Activated effector memory CD4-positive, alpha-beta T cell treated with Interleukin-2 at 50 U/mL for 16 hours (primary cell): ENCODE measurements at regions not wholly inside any gene's neighbourhood (a gene's known extent, or its start where the extent isn't known, plus 50 kb on each side); places are given as distances from the start of the nearest gene placed in this dataset.
"Not testable (repeated sequence)": the region's sequence is repeated elsewhere in the genome, so short reads cannot be mapped to it uniquely, and the experiment has no call there.

Source experiments
- DNase-seq: peaks from one replicate; pipeline ENCODE4 v3.0.0-alpha.2; 2020

DNA sequence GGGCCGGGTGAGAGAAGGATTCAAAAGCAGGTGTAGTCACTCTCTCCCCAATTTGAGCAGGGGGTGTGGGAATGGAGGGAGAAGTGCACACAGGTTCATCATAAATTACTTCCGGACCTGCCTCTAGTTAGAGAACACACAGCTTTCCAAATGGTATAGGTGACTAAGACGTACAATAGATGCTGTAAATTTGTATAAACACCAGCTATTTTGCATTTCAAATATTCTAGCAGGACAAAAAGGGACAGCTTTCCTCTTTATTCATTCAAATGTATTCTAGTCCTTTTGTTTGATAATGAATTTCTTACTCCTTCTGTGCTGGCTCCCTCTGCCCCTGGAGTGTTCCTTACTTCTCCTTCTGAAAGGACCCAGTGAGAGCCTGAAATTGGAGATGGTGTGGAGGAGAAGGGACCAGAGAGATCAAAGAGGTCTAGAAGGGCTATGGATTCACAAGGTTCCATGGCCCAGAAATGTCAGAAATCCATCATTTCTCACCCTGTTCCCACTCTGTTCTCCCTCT lies 53.2 kb upstream of the SH3BP4 start:
- no peak for DNase-seq

GRCh38 chr2:234888442-234888841 lies 63.4 kb upstream of the SH3BP4 start:
- DNase-seq = not testable (repeated sequence)

DNA sequence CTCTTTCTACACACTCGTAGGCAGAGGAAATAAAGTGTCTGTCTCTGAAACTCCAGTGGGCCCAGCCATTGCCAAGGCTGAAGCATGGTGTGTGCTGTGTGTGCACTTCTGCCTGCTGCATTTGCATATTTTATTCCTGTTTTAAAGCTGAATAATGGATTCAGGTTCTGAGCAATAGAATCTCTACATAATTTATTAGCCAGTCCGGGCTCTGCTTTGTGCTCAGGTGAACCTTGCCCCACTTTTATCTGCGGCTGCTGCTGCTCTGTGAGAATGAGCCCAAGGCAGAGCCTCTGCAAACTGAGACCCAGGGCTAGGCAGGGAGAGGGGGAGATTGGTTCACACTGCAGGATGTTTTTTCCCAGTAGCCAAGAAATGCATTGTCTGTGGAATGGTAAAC lies 64.6 kb upstream of the SH3BP4 start:
- no peak for DNase-seq

- no peak for DNase-seq
Measured at GRCh38 chr2:234885886-234886285, 65.9 kb upstream of the SH3BP4 start.

DNA sequence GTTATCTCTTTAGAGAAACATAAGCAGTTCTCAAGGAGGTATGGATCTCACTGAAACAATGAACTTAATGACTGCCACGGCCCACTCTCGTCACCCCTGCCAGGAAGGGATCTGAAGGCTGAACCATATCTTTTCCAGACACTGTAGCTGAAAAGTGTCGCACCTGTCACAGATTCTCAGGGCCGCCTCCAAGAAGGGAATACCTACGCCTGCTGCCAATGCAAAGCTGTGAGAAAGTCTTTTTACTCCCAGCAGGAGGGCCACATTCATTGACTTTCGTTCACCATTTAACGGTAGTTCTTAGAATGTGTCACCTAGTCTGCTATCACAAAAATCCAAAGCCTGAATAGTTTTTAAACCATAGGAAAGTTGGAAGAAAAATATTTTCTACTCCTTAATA lies 66.7 kb upstream of the SH3BP4 start:
- DNase-seq = no peak

GRCh38 chr2:234884591-234884990 lies 67.2 kb upstream of the SH3BP4 start:
- DNase-seq = no peak

GRCh38 chr2:234881413-234882241 lies 70.2 kb upstream of the SH3BP4 start:
- DNase-seq = no peak

GRCh38 chr2:234880551-234881211 lies 71.1 kb upstream of the SH3BP4 start:
- no peak for DNase-seq

DNA sequence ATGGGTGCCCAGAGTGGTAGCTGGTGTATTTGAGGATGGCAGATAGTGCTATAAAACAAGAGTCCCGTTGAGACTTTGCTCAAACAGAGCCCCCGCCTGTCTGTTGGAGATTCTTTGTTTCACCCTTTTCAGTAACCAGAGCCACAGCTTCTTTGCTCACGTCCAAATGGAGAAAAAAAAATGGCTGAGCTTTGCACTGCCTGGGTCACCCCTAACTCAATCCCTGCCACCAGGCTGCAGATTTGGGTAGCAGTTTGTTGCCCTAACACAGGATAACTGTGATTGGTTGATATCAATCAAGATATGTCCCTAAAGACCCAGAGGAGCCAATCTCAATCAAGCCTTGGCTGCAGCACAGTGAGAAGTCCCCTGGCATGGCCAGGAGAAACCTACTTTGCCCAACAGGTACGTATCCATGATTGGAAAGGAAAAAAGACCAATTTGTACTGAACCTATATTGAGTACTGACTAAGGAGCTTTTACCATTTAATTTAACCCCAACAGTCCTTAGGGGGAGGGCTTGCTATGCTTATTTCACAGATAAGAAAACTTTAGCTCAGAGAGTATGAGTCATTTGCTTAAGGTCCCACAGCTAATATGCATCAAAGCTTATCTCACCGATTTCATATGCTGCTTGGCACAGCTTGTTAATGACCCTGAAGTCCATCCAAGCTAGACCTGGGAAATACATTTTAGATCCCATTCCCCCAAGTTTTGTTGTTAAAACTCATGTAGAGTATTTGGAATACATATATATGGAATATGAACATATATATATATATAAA lies 72.0 kb upstream of the SH3BP4 start:
- no peak for DNase-seq

GRCh38 chr2:234876621-234877020 lies 75.2 kb upstream of the SH3BP4 start:
- not testable (repeated sequence) for DNase-seq

DNA sequence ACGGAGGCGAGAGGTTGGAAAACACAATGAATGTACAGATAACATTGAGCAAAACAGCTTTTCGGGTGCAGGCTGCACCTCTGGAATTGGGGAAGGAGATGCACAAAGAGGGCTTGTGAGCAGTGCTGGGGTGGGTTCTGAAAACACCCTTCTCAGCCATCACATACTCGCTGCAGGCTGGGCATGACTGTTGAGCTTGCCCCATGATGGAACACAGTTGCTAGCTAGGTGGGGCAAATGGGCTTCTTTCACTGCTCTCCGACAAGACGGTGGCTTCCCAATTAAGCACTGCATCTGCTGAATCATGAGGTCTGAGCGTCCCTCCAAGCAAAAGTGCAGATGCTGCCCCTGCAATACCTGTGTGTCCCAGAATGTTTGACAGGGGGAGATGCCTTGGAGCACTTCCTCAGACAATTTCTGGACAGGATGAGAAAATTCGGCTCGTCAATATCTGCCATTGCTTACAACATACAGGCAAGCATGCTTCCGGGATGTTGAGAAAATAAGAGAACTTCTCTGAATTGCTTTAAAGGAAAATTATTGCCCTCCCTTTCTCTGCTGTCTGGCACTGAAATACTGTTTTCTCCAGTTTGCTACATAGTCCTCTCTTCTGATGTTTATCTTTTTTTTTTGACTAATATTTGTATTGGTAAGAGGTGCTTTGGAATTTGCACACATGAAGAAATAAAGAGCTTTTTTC lies 77.3 kb upstream of the SH3BP4 start:
- DNase-seq = no peak

GRCh38 chr2:234873828-234874173 lies 78.0 kb upstream of the SH3BP4 start:
- DNase-seq = no peak

GRCh38 chr2:234873103-234873827 lies 78.6 kb upstream of the SH3BP4 start:
- DNase-seq = no peak

GRCh38 chr2:234869969-234870368 lies 81.8 kb upstream of the SH3BP4 start:
- DNase-seq = no peak

DNA sequence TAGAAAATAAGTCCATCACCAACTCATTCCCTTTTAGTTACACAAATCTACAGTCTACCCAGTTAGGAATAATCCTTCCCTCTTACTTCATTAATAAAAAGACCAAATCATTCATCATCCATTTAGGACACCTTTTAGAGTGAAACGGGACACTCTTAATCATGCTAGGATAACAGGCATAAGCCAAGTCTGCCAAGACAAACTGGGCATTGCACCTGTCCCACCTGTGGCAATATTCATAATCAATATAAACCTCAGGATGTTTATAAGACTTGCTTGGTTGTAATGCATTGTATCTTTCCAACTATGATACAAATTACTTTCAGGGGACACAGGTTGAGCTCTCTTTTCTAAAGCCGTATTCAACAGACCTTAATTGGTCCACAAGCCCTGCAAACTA lies 82.7 kb upstream of the SH3BP4 start:
- DNase-seq = no peak

DNA sequence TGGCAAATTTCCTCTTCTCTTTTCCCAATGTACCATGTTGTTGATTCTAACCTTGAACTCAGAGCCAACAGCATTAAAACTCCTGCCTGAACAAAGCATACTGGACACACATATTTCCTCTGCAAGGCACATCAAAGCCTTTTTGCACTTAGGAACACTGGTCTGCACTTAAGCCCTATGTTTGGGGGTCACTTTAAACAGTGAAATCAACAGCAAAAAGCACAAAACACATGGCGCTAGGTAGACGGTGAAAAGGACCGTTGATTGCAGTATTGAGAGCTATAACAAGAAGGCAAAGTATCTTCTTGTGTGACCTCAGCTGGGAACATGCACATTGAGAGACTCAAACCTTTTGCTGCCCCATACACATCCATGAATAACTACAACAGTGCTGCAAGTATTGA lies 83.9 kb upstream of the SH3BP4 start:
- DNase-seq = no peak

DNA sequence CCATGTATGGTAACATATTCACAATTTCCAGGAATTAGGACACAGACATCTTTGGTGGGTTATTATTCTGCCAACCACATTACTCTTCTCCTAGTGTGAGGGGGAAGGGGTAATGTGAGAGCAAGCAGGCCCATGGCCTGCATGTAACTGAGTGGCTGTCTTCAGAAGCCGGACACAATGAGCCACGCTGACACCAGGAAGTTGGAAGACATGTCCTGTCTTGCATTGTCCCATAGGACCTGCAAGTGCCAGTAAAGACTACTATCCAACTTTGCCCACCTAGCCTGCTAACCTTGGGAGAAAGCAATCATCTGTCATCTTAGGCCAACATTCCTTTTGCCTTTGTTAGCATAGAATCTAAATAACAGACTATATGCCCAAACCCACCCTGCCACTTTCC lies 86.2 kb upstream of the SH3BP4 start:
- DNase-seq = no peak

DNA sequence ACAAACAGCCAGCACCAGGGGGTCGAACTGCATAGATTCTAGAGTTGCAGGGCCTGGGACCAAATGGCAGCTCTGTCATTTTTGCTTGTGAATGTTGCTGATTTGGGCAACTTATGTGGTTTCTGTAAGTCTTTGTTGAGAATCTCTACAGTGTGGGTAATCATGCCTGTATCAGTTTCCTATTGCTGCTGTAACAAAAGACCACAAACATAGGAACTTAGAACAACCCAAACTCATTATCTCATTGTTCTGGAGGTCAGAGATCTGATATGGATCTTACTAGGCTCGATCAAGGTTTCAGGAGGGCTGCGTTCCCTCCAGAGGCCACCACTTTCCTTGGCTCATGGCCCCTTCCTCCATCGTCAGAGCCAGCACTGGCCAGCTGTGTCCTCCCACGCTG lies 86.8 kb upstream of the SH3BP4 start:
- no peak for DNase-seq

GRCh38 chr2:234864506-234864905 lies 87.3 kb upstream of the SH3BP4 start:
- no peak for DNase-seq

DNA sequence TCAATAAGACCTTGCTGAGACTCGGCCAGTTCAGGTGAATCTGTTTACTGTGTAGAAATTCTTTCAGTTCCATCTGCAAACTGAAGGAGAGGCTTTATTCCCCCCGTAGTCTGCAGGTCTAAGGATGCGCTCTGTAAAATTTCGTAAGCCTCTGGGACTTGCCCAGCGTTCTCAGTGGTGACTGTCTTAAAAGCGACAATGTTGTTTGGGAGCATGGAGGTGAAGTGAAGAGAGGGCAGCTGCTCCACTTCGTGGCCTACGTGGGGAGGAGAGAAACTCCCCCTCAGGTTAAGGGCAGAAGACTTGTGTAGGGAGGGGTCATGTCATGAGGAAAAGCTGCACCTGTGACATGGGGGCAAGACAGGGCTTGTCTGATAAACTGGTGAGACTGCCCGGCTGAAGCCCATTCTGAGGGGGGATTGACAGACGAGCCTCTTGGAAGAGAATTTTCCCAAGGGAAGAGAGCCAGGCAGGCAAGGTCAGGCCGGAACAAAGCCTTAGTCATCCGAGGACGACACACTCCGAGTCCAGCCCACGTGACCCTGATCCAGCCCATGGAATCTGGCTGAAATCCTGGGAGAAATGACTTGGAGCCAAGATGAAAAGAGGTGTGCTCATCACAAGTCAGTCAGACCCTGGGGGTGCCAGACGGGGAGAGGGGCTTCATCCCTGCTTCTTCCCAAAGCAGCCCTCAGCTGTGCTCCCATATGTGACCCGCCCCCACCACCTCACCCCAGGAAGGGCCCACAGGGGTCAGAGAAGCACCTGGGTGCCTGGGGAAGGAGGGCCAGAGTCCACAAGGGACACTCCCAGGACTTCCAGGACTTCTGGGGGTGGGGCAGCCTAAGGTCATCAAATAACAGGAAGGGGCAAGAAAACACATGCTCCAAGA lies 88.5 kb upstream of the SH3BP4 start:
- DNase-seq = no peak
